NCI-H146 treated with DMSO at 0.1 percent for 48 hours (cell line): ENCODE measurements at regions not wholly inside any gene's neighbourhood (a gene's known extent, or its start where the extent isn't known, plus 50 kb on each side); places are given as distances from the start of the nearest gene placed in this dataset.
"Not testable (repeated sequence)": the region's sequence is repeated elsewhere in the genome, so short reads cannot be mapped to it uniquely, and the experiment has no call there.

Experiments
- DNase-seq: peaks from one replicate; lab custom pipeline; 2025; ENCODE audit not compliant: unreplicated experiment; lab: John Stamatoyannopoulos, UW

DNA sequence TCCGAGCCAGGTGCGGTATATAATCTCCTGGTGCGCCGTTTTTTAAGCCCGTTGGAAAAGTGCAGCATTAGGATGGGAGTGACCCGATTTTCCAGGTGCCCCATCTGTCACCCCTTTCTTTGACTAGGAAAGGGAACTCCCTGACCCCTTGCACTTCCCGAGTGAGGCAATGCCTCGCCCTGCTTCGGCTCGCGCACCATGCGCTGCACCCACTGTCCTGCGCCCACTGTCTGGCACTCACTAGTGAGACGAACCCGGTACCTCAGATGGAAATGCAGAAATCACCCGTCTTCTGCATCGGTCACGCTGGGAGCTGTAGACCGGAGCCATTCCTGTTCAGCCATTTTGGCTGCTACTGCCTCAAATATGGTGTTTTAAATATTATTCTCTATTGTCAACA lies 198.0 kb downstream of the MEIS1 start:
- DNase-seq: not testable (repeated sequence)

DNA sequence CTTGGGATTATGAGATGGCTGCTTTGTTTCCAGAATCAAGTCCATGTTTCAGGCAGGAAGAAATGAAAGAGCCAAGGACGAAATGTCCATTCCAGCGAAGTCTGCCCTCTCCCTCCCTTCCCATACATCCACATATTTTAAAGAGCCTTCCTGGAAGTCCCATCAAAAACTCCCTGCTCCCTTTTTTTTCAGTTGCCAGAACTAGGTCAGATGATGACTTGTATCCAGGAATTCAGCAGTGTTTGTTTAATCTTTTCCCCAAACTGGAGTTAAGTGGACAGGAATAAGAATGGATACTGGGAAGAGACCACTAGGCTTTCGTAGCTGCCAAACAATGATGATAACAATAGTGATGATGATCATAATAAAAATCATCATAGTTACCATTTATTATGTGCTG lies 198.7 kb downstream of the MEIS1 start:
- no peak for DNase-seq

DNA sequence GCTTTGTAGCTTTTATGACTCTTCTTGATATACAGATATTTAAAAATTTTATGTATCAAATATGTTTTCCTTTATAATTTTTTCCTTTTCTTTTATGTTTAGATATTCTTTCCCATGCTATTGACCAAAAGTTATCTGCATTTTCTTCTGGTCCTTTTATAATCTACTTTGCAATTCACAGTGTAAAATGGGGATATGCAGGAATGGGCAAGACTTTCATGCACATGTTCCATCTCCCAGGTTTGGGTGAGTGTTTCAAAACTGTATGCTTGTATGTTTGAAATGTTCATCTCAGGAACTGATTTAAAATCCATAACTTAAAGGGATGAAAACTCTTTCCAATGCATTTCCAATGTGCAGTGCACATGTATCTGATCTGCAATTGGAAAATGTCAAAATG lies 199.9 kb downstream of the MEIS1 start:
- DNase-seq: no peak

DNA sequence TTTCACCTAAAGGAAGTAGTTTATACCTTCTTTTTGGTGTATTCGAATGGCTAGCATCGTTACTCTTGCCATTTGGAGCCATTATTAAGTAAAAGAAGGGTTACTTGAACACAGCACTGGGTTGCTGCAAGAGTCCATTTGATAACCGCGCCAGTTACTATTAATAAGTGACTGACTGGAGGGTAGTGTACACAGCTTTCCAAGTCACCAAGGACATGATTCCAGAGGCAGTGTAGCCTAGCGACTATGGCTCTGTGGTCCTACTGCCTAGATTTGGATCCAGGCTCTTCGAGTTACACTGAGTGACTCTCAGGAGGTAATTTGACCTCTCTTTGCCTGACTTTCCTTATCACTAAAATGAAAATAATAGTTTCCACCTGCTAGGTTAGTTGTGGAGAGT lies 206.8 kb downstream of the MEIS1 start:
- DNase-seq: no peak

DNA sequence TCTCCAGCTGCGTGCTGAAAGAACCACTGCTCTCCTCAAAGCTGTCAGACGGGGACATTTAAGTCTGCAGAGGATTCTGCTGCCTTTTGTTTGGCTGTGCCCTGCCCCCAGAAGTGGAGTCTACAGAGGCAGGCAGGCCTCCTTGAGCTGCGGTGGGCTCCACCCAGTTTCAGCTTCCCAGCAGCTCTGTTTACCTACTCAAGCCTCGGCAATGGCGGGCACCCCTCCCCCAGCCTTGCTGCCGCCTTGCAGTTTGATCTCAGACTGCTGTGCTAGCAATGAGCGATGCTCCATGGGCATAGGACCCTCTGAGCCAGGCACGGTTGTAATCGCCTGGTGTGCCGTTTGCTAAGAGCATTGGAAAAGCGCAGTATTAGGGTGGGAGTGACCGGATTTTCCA lies 213.2 kb downstream of the MEIS1 start:
- not testable (repeated sequence) for DNase-seq

DNA sequence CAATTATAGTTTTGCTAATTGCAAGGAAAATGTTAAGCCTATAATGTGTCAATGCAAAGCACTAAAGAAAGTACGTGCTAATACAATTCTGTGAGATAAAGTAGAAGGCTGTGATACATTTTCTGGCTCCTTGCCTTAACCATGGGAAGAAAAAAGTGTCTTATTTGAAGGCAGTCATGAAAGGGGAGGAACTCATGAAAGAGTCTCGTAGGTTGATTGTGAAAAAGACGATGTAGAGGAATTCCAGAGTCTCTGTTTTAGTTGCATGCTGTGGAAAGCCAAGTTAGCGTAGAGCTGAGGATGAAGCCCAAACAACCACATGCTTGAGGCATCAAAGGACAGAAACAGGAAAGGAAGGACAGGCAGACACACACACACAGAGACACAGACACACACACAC lies 214.1 kb downstream of the MEIS1 start:
- DNase-seq: no peak

DNA sequence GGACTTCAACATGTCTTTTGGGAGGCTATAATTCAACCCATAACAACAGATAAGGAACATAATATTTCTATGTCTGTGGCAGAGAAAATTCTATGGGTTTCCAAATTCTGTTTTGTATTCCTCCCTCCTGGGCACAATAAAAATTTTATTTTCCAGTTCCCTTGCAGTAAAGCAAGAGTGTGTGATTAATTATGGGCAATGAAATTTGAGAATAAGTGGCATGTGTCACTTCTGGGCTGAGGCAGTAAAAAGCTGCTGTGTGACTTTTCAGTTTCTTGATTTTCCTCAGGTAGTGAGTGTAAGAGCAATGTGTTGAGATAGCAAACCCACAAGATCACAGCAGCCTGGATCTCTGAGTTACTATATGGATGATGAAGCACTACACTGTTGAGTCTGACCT lies 216.4 kb downstream of the MEIS1 start:
- DNase-seq: no peak

DNA sequence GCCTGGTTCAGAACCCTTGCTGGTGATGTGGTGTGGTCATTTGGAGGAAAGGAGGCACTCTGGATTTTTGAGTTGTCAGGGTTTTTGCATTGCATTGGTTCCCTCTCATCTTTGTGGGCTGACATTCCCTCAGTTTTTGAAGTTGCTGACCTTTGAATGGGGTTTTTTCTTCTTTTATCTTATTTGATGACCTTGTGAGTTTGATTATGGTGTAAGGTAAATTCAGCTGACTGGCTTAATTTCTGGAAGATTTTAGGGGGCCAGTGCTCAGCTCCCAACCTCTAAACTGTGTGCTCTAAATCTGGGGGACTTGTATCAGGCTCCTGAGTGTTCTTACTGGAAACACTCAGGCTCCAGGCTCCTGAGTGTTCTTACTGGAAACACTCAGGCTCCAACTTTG lies 225.9 kb downstream of the MEIS1 start:
- DNase-seq: no peak

DNA sequence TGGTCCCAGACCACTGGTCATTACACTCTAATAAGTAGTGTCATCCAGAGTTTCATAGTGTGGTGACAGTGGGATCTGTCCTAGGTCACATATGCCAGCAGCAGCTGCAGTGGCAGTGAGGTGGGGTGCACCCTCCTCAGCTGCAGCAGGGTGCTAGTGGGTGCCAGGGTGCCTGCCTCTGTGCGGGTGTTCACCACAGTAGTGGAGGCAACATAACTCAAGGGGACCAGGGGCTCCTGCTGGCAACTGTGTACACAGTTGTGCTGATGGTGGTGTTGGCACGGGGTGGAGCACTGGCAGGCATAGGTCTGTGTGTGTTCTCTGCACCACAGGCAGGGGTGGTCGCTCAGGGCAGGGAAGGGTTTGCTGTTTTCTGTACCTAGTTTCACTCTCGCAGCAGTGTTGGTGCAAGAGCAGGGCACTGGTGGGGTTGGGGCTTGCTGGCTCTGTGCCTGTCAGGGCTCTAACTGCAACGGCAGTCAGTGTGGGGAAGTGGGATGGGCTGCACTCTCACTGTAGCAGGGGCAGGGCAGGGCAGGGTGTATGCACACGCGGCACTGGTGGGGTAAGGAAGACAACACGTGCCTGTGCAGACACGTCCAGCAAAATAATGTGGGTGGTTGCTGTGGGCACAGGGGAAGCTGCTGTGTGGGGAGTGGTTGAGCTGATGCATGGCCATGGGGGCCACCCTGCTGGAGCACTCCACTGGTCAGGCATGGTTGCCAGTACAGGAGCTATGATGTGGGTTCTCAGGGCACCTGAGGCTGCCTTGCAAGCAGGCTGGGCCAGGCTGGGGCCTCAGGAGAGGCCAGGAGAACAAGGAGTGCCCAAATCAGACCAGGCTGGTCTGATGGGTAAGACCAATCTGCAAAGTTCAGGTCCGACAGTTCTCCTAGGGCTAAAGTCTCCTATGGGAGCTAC lies 226.6 kb downstream of the MEIS1 start:
- DNase-seq: no peak

DNA sequence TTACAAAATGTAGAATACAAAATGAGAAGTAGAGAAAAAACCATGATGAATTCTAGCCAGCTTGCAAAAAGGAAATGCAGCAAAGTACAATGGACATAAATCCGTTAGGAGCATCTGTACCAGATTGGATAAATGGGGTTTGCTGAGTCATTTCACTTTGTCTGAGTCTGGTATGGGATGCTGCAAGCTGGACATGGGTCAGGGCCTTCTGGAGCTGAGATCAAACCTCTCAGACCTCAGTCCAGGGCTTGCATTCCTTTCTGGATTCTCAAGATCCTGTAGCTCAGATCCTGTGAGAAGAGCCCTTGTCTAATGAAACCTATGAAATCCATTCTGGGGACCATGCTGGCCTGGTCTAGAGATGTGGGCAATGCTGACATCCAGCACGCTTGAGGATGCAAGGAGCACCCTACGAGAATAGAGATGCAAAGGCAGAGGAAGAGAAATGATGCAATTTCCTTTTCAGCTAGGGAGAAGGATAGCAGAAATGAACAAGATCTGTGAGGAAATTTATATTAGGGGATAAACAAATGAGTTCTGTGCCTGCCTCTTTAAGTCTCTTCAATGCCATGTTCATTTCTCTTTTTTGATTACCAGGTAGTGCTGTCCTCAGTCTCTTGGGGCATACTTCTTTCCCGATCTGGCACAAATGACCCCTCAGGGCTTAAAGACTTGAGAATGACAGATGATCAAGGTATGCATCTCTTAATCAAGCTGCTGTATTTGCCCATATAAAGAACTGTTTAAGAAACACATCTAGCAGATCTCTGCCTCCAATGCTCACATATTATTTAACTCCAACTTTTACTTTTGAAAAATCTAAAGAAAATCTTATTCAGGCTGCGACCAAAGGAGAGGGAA lies 230.4 kb downstream of the MEIS1 start:
- no peak for DNase-seq

DNA sequence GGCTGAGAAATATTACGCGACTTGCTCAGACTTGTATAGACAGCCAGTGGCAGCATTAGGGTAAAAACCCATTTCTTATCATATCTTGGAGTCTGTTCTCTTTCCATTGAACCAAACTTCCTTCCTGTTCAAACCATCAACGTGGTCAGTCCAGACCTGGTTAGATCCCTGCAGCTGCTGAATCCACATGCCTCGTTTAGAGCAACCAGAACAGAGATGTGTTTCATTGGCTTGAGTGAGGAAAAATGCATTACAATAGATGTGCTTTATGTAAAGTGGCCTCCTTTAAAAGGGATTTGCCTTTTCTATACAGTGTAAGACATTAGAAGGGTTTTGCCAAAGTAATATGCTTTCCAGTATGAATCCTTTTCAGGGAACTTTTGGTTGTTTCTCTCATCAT lies 232.4 kb downstream of the MEIS1 start:
- DNase-seq: no peak

DNA sequence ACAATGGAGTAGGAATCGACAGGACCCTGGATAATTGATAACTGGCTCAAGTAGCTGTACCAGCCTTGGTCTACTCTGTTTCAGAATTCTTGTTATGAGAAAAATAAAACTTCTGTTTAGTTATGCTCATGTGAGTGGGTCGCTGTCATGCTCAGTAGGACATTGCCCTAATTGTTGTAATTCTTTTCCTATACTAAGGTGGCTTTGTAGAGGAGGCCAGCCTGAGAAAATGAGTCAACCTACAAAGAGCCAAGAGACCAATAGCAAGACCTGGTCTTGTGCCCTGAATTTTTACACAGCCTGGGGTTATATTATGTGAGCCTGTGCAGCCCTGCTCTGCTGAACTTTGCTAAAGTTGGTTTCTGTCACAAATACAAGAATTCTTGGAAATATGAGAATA lies 238.4 kb downstream of the MEIS1 start:
- no peak for DNase-seq

DNA sequence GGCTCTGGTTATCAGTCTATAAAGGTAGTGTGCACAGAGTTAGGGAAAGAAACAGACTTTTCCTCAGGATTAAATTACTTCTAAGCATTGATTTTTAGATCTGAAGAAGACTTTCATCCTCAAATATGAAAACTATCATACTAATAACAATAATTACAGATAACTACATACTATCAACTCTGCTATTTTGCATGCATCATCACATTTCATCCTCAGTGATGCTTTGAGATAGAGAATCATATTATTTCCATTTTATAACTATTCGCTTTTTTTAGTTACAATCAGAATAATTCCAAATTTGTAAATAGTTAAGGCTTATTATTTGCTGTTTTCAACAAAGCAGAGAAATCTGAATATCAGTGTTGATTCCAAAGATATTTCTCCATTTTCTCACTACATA lies 239.2 kb downstream of the MEIS1 start:
- DNase-seq: no peak

DNA sequence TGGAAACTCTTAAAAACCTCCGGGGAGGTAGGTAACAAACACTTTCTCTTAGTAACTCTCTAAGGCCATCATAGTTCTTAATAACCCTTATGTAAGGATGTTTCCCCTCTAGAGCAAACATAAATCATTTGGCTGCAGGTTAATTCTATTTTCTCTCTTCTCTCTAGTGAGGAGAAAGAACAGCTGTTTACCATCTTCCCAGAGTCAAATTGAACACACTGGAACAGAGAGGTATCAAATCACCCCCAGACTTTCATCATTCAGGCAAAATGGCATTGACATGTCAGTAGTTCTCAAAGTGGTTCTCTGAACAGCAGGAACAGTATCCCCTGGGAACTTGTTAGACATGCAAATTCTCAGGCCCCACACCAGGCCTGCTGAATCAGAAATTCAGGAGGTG lies 240.7 kb downstream of the MEIS1 start:
- DNase-seq: no peak

DNA sequence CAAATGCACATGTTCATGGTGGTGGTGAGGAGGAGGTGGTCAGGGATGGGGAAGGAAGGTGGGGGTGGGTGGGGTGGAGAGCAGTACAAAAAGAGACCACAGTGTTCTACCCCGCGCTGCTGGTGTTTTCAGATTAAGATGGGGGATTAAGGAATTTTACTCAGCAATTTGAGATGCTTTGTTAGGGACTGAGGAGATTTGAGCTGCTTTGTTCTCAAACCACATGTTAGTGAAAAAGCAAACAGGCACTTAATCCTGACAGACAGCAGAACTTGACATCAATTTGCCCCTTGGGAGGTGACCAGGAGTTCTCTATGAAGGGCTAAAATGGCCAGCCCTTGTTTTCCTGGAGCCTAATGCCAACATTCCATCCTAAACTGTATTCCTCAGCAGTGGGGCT lies 244.5 kb downstream of the MEIS1 start:
- no peak for DNase-seq

DNA sequence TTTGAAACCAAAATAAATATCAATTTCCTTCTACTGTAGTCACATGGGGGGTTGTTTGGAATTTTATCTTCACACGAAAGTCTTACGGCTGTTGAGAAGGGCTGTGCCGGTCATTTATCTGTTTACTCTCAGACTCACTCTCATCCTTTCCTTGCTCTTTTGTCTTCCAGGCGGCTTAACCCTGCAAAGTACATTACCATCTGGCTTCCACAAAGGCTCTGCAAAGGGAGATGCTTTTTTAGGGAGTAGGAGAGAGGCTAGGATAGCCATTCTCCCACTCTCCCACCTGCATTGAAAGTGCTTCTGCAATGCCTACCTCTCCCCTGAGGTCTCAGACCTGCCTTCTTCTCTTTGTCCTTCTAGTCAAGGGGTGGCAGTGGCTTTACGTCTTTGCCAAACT lies 247.6 kb downstream of the MEIS1 start:
- DNase-seq: no peak

DNA sequence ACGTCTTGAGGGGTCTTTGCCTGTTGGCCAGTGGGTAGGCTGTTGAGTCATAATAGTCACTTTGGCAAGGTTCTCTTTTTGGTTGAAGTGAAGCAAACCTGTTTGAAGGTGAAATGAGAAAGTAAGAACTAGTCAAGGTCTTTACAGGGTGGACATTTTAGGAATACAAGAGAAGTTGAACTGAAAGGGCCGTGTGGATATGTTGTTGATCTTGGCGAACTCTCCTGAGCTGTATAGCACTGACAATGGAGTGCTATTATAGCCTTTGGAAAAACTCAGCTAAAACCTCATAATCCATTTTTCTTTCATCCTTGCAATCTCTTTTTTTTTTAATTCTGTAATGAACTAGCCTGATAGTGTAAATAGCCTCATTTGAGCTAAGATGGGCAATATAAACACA lies 248.1 kb downstream of the MEIS1 start:
- no peak for DNase-seq

DNA sequence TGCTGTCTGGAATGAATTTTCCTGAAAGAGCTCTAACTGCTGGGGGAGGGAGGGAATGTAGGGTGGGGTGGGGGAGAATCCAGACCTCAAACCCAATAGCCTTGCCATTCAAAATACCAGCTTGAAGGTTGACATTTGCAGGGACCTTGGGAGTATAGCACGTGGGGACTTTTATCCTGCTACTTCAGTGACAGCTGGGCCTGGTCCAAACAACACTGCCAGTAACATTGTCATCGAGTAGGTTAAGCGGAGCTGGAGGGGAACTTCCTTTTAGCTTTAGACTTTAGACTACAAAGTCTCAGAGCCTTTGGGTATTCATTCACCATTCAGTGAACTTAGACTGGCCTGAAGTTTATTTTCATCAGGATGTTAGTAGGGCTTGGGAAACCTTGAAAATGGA lies 248.7 kb downstream of the MEIS1 start:
- no peak for DNase-seq

DNA sequence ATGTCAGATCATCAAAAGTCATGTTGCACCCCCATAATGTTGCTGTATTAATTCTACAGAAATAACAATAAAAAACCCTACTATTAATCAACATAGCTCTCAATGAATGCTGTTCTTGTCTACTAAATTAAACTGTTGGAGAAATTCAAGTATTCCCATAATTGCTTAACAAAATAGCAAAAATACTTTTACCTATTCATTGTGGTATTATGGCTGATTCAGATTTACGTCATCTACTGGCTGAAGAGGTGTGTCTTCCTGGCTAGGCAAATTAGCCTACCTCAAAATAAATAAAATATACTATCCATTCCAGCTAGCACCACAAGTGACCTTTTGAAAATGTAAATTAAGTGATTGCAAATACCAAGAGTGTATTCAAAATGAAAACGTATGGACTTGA lies 249.4 kb downstream of the MEIS1 start:
- DNase-seq: no peak

DNA sequence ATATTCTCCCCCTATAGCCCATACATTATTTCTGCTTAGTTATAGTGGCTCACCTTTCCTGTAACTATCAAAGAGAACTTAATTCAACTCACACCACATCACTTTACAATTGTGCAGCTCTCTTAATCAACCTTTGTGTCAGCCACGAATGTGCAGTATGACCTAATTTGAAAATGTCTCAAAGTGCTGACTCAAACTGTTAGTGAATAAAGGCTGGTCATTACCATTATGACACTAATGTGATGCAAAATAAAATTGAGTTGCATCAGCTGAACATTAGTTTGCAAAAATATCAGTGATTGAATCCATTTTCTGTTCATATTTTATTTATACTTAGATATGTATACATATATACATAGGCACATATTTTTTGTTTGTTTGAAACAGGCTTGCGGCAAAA lies 251.8 kb downstream of the MEIS1 start:
- DNase-seq: no peak

DNA sequence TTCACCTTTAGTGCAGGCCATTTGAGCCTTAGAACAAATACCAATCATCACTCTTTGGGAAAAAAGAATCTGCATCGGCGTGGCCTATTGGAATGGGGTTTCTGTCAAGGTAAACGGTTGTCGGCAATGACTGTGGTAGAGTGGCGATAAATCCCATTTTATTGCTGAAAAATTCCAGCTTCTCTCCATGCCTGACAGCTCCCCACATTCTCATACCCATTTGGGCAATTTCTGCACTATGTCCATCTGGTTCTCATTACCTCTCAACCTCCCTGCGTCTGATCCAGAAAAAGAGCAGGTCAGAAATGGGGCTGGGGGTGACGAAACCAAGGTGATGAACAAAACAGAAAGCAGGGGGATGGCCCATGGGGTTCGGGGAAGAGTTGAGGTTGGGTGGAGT lies 254.0 kb downstream of the MEIS1 start:
- no peak for DNase-seq

DNA sequence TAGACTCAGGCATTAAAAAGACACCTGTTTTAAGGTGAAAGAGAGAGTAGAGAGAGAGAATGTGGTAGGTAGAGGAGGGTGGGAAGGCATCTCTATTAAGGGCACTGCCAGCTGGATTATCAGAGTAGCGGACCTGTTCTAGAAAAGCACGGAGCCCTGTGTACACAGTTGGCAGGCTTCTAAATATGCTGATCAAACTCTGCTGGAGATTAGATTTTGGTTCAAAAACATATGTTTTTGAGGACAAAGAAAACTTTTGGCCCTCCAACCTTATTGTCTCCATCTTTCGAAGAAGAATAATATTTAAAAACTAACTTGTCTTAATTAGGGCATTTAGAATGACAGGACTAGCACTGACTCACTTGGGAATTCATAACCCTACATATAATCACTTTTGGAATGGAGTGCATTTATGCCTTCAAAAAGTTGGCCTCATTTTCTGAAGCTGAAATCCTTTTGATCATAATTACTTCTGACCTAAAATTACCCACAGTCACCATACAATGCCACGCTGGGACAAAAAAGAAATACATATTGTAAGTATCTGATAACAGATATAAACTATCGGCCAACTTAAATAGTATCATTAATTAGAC lies 254.6 kb downstream of the MEIS1 start:
- DNase-seq: no peak
